Stimulated activated naive CD4-positive, alpha-beta T cell treated with Interleukin-2 at 50 U/mL for 16 hours (primary cell): ENCODE measurements at regions not wholly inside any gene's neighbourhood (a gene's known extent, or its start where the extent isn't known, plus 50 kb on each side); places are given as distances from the start of the nearest gene placed in this dataset.

Source experiments
- DNase-seq: peaks from one replicate; lab custom pipeline; 2025; lab: John Stamatoyannopoulos, UW

DNA sequence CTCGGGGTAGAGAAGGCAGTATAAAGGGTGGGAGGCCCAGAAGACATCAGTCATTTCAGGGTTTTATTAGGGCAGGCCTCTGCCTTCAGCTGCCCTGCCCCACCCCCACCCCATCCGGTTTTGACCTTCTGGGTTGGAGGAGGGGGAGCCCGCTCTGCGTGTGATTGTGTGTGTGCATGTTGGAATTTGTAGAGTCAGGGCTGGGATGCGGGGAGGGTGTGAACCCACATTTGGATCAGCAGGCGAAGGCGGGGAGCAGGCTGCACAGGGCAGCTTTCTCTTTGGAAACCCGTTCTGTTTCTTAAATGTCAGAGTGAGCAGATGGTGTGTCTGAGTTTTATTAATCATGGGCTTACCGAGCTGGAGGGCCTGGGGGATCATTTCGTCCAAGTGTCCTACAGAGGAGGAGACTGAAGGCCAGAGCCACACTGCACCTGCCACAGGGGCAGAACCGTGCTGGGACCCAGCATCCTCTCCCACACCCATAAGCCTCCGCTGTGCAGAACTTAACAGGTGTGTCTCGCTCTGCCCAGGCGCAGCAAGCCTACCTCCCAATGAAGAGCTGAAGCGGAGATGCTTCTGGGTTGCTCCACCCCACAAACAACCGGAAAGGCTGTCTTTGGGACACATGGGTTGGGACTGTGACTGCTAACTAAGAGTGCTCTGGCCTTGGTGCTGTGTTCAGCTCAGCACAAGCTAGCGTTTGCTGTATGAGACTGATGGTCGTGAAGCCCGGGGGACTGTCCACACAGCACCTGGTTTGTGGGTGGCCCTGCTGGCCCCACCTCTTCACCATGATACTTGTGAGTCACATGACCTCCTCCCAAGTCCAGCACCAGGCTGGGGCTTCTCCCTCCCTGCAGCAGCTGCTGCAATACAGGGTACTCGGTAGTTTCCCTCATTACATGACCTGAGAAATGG is 70.9 kb upstream of the GSE1 start:
- no peak for DNase-seq

DNA sequence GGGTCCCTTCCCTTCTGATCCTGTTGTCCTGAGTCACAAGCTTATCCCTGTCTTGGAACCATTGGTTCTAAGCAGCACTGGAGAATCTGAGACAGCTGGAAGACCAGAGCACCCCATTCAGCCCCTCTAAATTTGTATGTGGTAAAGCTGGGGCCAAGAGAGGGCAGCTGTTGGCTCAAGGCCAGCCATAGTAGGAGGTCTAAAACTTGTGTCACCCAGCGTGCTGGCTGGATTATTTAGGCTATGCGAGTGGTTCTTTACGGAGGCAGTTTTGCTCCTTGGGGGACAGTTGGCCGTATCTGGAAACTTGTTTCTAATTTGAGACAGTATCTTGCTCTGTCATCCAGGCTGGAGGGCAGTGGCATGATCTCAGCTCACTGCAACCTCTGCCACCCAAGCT is 69.6 kb upstream of the GSE1 start:
- no peak for DNase-seq

DNA sequence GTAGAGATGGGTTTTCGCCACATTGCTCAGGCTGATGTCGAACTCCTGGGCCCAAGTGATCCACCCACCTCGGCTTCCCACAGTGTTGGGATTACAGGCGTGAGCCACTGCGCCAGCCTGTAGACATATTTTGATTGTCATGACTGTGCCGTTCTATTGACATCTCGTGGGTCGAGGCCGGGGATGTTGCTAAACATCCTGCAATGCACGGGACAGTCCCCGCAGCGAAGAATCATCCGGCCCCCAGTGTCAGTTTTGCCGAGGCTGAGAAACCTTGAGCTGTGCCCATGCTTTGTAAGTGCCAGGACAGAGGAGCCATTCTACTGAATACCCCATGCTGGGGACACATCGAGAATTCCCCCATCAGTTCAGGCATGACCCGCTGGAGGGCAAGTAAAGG is 69.1 kb upstream of the GSE1 start:
- DNase-seq, result no peak

DNA sequence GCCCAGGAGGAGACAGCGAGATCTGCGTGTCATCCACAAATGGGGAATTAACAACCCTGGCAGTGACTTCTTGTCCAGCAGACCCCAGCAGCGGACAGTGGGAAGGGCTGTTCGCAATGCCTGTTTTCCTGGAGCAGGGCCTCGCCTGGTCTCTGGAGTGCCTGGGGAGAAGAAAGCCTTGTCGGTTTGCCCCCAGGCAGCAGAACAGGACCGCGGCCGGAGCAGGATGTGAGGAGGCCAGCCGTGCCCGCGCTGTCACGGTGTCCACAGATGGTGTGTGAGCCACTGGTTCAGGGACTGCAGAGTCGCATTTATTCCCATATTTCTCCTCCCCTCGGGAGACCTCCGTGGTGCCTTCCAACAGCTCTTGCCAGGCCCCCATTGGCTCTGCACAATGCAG is 68.5 kb upstream of the GSE1 start:
- DNase-seq, result no peak

DNA sequence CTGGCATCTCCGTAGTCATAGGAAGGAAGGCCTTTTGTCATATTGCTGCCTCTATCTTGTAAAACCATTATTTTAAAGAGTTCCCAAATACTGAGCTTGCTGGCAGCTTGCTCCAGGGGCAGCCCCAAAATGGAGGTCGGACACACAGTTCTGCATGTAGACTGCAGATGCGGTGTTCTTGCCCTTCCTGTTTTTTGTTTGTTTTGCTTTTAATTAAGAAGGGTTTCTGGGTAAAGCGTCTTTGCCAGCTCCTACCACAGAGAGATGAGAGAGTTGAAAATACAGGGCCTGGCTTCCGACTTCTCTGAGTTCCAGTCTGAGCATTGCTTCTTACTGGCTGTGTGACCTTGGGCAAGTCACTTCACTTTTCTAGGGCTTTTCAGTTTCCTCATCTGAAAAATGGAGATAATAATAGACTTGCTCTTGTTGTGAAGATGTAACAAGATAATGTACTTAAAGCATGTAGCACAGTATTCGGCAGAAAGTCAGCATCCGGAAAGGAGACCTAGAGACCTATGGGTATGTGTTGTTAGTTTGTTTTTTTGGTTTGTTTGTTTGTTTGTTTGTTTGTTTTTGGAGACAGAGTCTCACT is 67.8 kb upstream of the GSE1 start:
- DNase-seq, result no peak

DNA sequence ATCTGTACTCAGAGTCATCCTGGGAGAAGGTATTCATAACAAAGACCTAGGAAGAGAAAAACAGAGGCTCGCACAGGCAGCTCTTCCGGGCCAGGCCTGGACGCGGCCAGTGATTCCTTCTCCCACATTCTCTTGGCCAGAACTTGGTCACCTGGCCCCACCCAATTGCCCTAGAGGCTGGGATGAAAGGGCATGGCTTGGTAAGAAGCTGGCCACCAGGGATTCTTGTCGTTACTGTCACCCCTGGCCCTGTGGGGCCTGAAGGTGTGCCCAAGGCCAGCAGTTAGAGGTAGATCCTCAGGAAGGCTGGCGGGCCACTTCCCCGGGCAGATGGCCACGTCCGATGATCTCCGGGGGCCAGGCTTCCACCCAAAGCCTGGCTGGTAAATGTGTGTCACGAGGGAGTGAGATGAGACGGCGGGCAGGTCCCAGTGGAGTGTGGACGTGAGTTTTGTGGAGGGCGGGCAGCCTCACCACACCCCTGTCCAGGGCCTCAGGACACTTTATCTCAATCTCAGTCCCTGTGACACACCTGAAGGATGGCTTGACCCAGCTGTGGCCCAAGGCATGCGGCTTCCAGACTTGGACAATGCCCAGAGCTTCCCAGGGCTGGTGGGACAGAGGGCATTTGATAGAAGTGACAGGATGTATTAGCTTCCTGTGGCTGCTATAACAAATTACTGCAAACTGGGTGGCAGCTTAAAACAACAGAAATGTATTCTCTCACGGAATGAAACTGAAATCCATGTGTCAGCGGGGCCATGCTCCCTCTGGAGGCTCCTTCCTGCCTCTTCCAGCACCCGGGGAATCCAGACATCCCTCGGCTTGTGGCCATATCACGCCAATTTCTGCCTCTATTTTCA is 66.3 kb upstream of the GSE1 start:
- no peak for DNase-seq

DNA sequence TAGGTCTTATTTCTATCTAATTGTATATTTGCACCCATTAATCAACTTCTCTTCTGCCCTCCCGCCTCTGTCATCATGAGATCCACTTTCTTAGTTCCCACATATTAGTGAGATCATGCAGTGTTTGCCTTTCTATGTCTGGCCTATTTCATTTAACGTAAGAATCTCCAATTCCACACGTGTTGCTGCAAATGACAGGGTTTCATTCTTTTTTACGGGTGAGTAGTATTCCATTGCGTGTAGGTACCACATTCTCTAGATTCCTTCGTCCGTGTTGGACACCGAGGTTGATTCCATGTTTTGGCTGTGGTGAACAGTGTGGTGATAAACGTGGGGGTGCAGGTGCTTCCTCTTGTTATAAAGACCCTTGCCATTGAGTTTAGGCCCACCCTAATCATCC is 64.7 kb upstream of the GSE1 start:
- no peak for DNase-seq

DNA sequence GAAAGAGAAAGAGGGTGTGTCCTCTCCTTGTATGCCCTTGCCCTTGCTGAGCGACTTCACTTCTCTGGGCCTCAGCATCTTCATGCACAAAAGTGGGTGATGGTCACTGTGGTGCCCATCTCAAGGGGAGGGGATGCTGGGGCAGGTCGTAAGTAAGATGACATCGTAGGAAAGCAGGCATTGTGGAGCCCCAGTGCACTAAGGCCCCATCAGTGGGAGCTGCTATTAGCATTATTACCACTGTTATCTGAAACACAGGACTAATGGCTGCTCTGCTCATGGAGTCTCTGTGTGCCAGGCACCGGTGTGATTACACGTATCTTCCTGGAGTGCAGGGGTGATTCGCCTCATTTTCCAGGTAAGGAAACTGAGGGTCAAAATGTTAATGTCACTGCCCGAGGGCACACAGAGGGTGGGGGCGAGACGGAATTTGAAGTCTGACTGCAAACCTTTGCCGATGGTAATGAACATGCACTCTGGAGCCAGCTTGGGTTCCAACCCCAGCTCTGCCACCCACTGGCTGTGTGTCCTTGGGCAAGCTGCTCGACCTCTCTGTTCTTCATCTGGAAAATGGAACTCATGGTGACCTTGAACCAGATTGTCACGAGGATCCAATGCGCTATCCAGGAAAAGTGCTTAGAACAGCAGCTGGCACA is 63.2 kb upstream of the GSE1 start:
- DNase-seq, result no peak

DNA sequence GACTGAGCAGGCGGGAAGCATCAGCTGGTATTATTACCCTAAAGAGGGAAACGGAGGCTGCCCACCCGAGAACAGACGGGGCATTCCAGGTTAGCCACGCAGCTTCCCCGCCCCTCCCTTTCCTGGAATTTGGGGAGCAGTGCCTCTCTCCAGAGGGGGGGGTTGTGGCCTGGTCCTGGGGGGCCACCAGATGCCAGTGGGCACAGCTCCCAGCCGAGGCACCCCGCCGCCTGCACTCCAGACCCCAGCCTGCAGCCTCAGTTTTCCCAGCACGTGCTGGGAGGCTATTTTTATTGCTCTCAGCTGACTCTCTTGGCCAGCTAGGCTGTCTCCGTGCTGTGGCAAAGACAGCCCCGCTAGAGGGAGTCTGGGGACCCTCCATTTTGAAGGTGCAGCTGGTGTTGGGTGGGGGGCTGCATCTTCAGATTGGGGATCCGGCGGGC is 62.7 kb upstream of the GSE1 start:
- no peak for DNase-seq

DNA sequence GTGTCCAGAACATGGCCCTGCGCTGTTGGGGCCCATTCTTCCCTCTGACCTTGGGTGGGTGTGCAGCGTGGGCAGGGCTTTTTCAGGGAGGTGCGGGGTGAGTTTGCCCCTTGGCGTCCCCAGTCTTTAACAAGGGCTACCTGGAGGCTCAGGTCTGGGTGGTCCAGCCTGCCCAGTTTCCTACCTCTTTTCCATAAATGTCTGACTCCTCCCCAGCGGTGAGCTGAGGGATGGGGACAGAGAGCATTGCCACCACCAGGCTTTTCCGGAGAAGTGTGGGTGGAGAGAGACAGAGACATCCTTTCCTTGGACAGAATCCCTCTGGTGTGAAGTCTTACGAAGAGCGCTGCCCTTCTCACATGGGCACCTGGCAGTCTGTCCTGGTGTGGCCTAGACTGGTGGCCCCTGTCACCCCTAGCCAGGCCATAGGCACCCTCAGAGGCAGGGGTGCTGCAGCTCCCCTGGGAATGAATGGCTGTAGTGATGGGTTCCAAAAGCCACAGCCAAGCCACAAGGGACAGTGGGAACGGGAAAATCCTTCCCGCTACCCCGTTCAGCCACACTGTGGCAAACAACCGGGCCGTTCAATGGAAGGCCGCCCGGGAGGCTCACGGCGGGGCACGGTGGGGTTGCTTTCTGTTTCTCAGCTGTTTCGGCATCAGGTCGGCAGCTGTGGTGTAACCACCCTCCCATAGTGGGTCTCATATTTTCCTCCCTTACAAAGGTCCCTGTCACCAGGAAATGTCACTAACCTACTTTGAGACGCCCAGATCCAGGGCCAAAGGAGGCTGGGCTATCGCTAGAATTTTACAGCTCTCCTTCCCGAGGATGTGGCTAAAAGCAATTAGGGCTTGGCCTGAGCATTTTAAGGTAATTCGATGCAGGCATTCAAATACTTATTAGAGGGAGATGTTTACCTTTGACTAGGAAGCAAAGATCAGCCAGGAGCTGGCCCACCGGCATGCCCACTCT is 61.9 kb upstream of the GSE1 start:
- DNase-seq, result no peak

DNA sequence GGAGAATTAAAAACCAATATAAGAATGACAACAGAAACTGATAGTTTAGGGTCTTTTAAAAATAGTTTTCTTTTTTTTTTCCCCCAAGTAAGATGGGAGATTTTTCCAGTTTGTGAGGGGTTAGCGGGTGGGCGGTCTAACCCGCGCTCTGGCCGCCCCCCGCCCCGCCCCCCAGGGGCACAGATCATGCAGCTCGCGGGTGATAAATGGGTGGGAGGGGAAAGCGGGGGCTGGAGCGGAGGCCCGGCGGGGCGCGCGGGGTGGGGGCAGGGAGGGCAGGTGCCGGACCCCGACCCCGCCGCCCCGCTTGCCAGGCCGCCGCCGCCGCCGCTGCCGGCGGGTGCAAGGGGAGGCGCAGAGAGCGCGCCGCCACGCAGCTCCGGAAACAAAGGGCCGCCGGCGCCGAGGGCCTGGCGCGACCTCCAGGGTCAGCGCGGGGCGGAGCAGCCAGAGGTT is 60.1 kb upstream of the GSE1 start:
- DNase-seq, result no peak

DNA sequence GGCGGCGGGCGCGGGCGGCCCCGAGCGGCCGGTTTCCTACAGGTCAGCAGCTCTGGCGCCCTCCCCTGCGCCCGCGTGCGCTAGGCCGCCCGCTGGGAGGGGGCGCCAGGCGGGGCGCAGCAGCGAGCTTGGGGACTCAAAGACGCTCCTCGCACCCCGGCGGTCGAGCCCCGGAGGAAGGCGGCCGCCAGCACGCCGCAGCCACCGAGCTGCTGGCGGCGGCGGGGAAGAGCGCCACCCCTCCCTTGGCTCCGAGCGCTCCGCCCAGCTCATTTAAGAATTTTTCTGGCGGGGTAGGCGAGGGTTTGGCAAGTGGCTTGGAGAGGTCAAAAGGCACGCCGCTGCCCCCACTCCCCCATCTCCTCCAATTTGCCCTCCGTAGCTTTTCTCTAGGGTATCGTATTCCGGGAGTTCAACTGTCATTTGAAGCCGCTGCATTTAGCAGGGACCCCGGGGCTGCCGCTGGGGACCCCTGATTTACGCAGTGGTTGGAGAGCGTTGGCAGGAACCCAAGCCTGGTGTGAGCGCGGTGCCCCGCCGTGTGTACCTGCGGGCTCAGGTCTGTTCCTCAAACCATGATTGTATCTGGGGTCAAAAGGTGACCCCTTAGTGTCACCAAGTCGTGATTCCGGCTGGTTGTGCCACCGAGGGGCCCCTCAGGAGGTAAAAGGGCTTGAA is 59.5 kb upstream of the GSE1 start:
- DNase-seq, result peak; percentile 27

DNA sequence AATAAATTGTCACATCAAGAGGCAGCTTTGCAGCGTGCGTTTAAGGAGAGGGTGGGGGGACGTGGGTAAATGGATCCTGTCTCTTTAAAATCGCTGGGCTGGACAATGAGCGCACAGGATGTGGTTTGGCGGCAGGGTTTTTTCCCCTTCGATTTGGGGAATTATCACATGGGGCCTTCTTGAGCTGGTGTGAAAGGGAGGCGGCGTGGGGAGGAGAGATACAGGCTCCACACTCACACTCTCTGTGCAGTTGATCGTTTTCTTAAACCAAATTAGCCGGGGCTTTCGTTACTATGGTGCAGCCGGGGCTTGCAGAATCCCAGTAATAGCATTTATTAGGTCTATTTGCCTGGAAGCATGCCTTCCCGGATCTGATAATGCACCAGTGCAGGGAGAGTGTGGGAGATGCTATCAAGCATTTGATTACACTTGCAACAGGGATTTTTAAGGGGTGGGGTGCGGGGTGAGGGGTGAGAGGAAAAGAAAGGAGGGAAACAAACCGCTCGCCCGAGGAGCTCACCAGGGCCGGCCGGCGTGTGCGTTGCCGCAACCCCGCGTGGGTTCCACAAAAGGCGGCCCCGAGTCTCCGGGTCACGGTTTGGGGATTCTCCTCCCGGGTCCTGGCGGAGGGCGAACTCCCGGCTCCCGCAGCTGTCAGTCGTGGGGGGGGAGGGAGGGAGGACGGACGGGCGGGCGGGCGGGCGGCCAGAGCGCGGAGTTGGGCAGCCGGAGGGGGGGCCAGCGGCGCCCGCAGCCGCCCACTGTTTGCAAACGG is 58.8 kb upstream of the GSE1 start:
- DNase-seq, result peak; percentile 75

DNA sequence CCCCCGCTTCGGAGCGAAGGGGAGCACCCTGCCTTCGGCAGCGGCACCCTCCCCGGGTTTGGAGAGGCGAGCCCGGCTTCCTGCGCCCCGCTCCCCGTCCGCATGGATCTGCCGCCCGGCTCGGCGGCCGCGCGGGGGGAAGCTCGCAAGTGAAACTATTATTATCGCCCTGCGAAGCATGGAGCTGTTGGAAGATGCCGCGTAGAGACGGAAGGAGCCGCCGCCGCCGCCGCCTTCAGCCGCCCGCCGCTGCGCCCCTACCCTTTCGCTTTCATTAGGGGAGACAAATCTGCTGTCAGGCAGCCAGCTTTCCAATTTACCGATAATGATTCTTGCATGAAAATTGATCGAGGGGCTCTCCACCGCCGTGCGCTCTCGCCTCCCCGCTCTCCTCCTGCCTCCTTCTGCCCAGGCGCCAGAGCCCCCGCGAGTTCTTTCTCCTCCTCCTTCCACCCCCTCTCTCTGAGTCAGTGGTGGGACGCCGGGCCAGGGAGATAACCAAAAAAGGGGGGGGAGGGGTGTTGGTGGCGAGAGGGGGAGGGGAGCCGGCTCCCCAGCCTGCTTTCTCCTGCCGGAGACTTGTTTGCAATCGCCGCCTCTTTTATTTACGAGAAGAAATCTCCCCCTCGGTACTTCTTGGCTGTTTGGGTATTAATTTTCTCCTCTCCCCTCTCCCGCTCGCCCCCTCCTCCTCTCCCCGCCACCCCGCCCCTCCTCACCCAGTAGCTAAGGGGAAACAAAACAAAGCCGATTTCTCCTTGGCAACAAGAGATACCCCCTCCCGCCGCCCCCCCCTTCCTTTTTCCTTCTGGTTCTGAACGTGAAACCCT is 58.0 kb upstream of the GSE1 start:
- DNase-seq, result peak; percentile 70

DNA sequence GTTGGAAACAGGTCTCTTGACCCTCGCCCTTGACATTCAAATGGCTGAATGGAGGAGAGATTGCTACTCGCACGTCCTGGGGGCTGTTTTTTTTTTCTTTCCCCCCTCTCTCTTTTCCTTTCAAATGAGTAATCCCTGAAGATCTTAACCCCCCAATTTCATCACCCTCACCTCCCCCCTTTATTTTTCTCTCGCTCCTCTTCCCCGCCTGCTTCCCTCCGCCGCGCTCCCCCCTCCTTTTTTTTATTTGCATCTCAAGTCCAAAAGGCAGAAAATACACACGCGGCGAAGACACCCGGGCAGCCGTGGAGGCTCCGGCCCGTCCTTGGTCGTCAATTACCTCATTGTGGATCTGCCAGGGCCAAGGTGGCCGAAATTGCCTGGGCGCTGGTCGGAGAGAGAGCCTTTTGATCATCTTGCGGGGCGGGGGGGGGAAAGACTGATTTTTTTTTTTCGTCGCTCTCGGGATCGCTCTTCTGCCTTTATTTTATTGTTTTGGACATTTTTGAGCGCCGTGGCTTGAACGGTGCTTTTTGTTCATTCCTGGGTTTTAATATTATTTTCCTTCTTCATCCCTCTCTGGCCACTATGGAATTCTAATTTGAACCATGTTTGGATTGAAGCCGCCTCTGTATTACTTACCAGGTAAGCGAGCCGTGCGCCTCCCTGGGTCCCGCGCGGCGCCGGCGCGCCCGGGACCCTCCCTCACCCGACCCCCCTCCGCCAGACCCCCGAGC is 57.2 kb upstream of the GSE1 start:
- DNase-seq, result no peak

DNA sequence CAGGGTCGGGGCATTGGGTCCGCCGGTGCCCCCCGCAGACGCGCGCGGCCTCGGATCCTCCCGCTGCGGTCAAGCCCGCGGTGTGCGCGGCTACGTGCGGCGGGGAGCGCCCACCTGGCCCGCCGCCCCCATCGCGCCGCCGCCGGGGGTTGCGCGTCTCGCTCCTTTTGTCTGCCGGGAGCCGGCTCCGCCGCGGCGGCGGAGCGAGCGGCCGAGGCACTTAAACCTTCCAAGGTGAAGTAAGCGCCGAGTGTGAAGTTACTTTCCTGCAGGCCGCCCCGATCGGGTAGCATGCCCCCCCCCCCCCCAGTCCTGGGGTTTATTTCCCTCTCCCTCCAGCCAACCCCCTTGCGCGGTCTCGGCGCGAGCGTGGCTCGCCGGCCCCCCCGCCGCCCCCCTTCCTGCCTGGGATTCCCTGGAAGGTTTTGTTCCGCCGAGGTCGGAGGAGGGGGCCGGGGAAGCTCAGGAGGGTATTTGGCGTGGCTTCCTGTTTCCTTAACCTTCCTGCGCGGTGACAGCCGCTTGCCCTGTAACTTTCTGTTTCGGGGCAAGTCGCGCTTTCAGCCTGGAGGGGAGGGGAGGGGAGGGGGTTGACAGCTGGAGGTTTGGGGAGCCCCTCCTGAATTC is 56.6 kb upstream of the GSE1 start:
- peak; percentile 67 for DNase-seq
